Endothelial cell of umbilical vein (primary cell): ENCODE measurements at regions not wholly inside any gene's neighbourhood (a gene's known extent, or its start where the extent isn't known, plus 50 kb on each side); places are given as distances from the start of the nearest gene placed in this dataset.

Source experiments
- BruUV-seq: library from RNA; stranded (reverse); fragments of 400-500 nt; replicated peaks from 2 replicates; lab custom pipeline; 2021; lab: Mats Ljungman, UMichigan
- CTCF ChIA-PET: fragments of 300-600, 350-600 bp; sonication (Branson Sonifier 250); formaldehyde crosslinking; loops from one replicate; lab custom pipeline; 2021; ENCODE audit warnings: antibody characterized with exemption, inconsistent platforms; lab: Charles Lee
- POLR2A ChIA-PET: fragments of 300-600, 350-600 bp; sonication (Branson Sonifier 250); formaldehyde crosslinking; loops from one replicate; lab custom pipeline; 2021; ENCODE audit warnings: antibody characterized with exemption, inconsistent platforms; lab: Charles Lee
- DNase-seq: peaks from one replicate; pipeline ENCODE4 v3.0.0-alpha.2; 2011; ENCODE audit warnings: low read depth, low spot score
- FAIRE-seq: peaks from 2 replicates; lab custom pipeline; 2011; peaks lifted over from hg19 to GRCh38; lab: Jason Lieb, UNC
- H2AFZ ChIP-seq: 2 replicates; pipeline ENCODE4 v1.6.0; 2012; ENCODE audit warnings: low read depth, low read length, control low read depth, inconsistent platforms
- H3K27ac ChIP-seq: 2 replicates; pipeline ENCODE4 v1.5.1; 2011; ENCODE audit warnings: low read depth, mild to moderate bottlenecking, control low read depth, low read length, moderate library complexity; ENCODE audit not compliant: insufficient read depth
- H3K27me3 ChIP-seq, 2 experiments: 2 replicates each; pipeline versions ENCODE4 v1.6.0 to v1.6.1; 2011; ENCODE audit warnings: low read length in 2 of 2, mixed read lengths in 1 of 2; ENCODE audit not compliant: control insufficient read depth in 2 of 2, insufficient read depth in 2 of 2
- H3K36me3 ChIP-seq, 2 experiments: 2 replicates in 1 of 2; 3 replicates in 1 of 2; pipeline ENCODE4 v1.5.1; 2011; ENCODE audit warnings: low read length in 2 of 2, mild to moderate bottlenecking in 1 of 2, moderate library complexity in 1 of 2; ENCODE audit not compliant: control insufficient read depth in 2 of 2, insufficient read depth in 2 of 2; ENCODE audit errors: extremely low read depth in 1 of 2
- H3K4me1 ChIP-seq: 3 replicates; pipeline ENCODE4 v1.5.1; 2011; ENCODE audit warnings: mild to moderate bottlenecking, low read length; ENCODE audit not compliant: control insufficient read depth, insufficient read depth; ENCODE audit errors: extremely low read depth
- H3K4me2 ChIP-seq: 2 replicates; pipeline ENCODE4 v1.6.1; 2011; ENCODE audit warnings: low read length, control low read depth, mixed read lengths; ENCODE audit not compliant: insufficient read depth
- H3K4me3 ChIP-seq, 3 experiments: fragments of 200-600 bp in 1 of 3; sonication (generic), shearing (Covaris generic) in 1 of 3; replicated peaks in 1 of 3; 2 replicates each; pipeline ENCODE4 v1.5.1; 2011 to 2016; ENCODE audit warnings: control low read depth in 3 of 3, low read length in 3 of 3, mild to moderate bottlenecking in 2 of 3, inconsistent platforms in 1 of 3, low read depth in 1 of 3, moderate library complexity in 1 of 3; ENCODE audit not compliant: insufficient read depth in 1 of 3
- H3K79me2 ChIP-seq: 2 replicates; pipeline ENCODE4 v1.6.0; 2012; ENCODE audit warnings: low read length, inconsistent platforms; ENCODE audit not compliant: control insufficient read depth, insufficient read depth
- H3K9ac ChIP-seq: replicated peaks from 2 replicates; pipeline ENCODE3; 2011; ENCODE audit warnings: low read length, control low read depth; ENCODE audit not compliant: insufficient read depth; ENCODE audit errors: extremely low read depth
- H3K9me1 ChIP-seq: replicated peaks from 3 replicates; pipeline ENCODE4 v1.6.0; 2011; ENCODE audit warnings: mild to moderate bottlenecking, low read length; ENCODE audit not compliant: control insufficient read depth, insufficient read depth; ENCODE audit errors: extremely low read depth
- H3K9me3 ChIP-seq: replicated peaks from 2 replicates; pipeline ENCODE4 v1.5.1; 2012; ENCODE audit warnings: low read length, inconsistent platforms; ENCODE audit not compliant: control insufficient read depth, insufficient read depth
- H4K20me1 ChIP-seq: replicated peaks from 2 replicates; pipeline ENCODE3; 2011; ENCODE audit warnings: mild to moderate bottlenecking, low read length; ENCODE audit not compliant: control insufficient read depth, insufficient read depth; ENCODE audit errors: extremely low read depth
- CTCF ChIP-seq, 2 donors: IDR thresholded peaks; 1 replicate in 1 of 2; 2 replicates in 1 of 2; pipeline ENCODE4 v1.5.1; 2011; ENCODE audit warnings: low read length in 2 of 2, mild to moderate bottlenecking in 2 of 2, moderate library complexity in 2 of 2, control low read depth in 1 of 2, inconsistent platforms in 1 of 2, low read depth in 1 of 2; ENCODE audit not compliant: insufficient read depth in 1 of 2; ENCODE audit errors: extremely low read depth in 1 of 2
- EZH2 ChIP-seq: IDR thresholded peaks from 2 replicates; pipeline ENCODE4 v1.6.1; 2012; ENCODE audit warnings: borderline replicate concordance, low read depth, mild to moderate bottlenecking, moderate library complexity, low read length, inconsistent platforms; ENCODE audit not compliant: severe bottlenecking
- FOS ChIP-seq: IDR thresholded peaks from 2 replicates; pipeline ENCODE4 v1.6.1; 2011; ENCODE audit warnings: mild to moderate bottlenecking, low read length, moderate library complexity, borderline replicate concordance; ENCODE audit not compliant: insufficient read depth
- GATA2 ChIP-seq: IDR thresholded peaks from 2 replicates; pipeline ENCODE4 v1.7.0; 2011; ENCODE audit warnings: low read depth, mild to moderate bottlenecking, moderate library complexity, mixed read lengths, low read length; ENCODE audit not compliant: insufficient read length, insufficient read depth
- JUN ChIP-seq: IDR thresholded peaks from 2 replicates; pipeline ENCODE4 v1.6.1; 2011; ENCODE audit warnings: borderline replicate concordance, low read depth; ENCODE audit not compliant: insufficient read length, insufficient read depth
- MYC ChIP-seq: IDR thresholded peaks from one replicate; pipeline ENCODE4 v1.6.1; 2011; ENCODE audit warnings: mild to moderate bottlenecking, low read depth, low read length
- POLR2A ChIP-seq: IDR thresholded peaks from 2 replicates; pipeline ENCODE4 v1.6.1; 2012; ENCODE audit warnings: low read depth, mild to moderate bottlenecking, control low read depth, low read length
- POLR2AphosphoS5 ChIP-seq: IDR thresholded peaks from 2 replicates; pipeline ENCODE4 v1.6.1; 2012; ENCODE audit warnings: low read depth, mild to moderate bottlenecking, control low read depth, low read length, moderate library complexity; ENCODE audit not compliant: insufficient read depth
- dilution Hi-C: fragments of 300-500 bp; cut with MboI; formaldehyde crosslinking; loops from one replicate; pipeline ENCODE4 v1.15.0; 2019; ENCODE audit warnings: low sequenced_read_pairs; ENCODE audit not compliant: extremely low pct_ligation_motif_present
- intact Hi-C: fragments of 100-400 bp; cut with micrococcal nuclease; formaldehyde crosslinking; loops from one replicate; pipeline ENCODE4 v1.10.0; 2022
- TF ChIP-seq, protein P1 (sequence below): IDR thresholded peaks from 2 replicates; pipeline ENCODE4 v1.6.1; 2011; ENCODE audit not compliant: insufficient read depth, insufficient read length

DNA sequence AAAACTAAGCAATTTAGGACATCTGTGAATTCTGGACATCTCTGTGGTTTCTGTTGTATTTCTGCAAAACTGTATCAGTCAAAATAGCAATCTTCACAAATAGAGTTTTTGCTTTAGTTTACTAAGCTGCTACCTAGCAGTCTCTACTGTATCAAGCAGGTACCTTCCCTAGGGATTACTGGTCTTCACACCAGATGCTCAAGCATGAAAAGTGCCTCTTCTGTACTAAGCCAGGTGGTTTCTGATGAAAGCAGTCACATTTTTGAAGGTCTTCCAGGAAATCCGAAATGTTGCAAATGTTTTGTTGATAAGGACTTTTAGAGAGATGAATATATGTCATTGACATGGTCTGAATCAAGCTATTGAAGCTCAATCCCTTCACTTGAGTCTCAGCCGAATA lies 540.0 kb downstream of the KCTD16 start:
- Histone ChIP-seq H2AFZ (no peak overlapping the region), H4K20me1 (no peaks in the 10 kb centered on the region), H3K4me1 (no peaks in the 10 kb centered on the region), H3K9me1 (no peaks in the 10 kb centered on the region), H3K9ac (no peak overlapping the region), H3K27ac (no peak overlapping the region), H3K27me3 (no peaks in the 10 kb centered on the region), H3K36me3 (no peaks in the 10 kb centered on the region), H3K79me2 (no peaks in the 10 kb centered on the region), H3K9me3 (no peaks in the 10 kb centered on the region), H3K4me3 (no peak overlapping the region), H3K4me2 (no peak overlapping the region)
- CTCF ChIA-PET = no interaction called here
- FAIRE-seq = no peak
- intact Hi-C loops = no loop called here
- POLR2A ChIA-PET = no interaction called here
- dilution Hi-C loops = no loop called here
- TF ChIP-seq GATA2 (no peak), JUN (no peak), POLR2AphosphoS5 (no peak), CTCF (IDR thresholded peaks at IDR 0.05; ENCODE audit: extremely low read depth in 1 of 2, insufficient read depth in 1 of 2, low read depth in 1 of 2, low read length in 2 of 2) (no peak), FOS (no peak), POLR2A (no peak), MYC (no peak), EZH2 (no peak)
- TF ChIP-seq, protein P1, sequence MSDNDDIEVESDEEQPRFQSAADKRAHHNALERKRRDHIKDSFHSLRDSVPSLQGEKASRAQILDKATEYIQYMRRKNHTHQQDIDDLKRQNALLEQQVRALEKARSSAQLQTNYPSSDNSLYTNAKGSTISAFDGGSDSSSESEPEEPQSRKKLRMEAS = no peak
- BruUV-seq = no TSS peak
- DNase-seq = no peak
